Keratinocyte (primary cell): ENCODE measurements at regions not wholly inside any gene's neighbourhood (a gene's known extent, or its start where the extent isn't known, plus 50 kb on each side); places are given as distances from the start of the nearest gene placed in this dataset.

Experiments used
- EZH2 ChIP-seq: IDR thresholded peaks from one replicate; pipeline ENCODE4 v1.6.1; 2012; ENCODE audit warnings: inconsistent platforms, mild to moderate bottlenecking, low read length, moderate library complexity
- TF ChIP-seq, protein P1 (sequence below), 3 experiments: IDR thresholded peaks in 1 of 3; conservative IDR thresholded peaks in 1 of 3; optimal IDR thresholded peaks in 1 of 3; 2 replicates in 2 of 3; 3 replicates in 1 of 3; pipeline versions ENCODE3 to v1.5.1; 2011; ENCODE audit warnings: low read length in 3 of 3, mild to moderate bottlenecking in 3 of 3, moderate library complexity in 2 of 3, control low read depth in 1 of 3, inconsistent platforms in 1 of 3; ENCODE audit not compliant: insufficient read depth in 2 of 3; ENCODE audit errors: extremely low read depth in 1 of 3

DNA sequence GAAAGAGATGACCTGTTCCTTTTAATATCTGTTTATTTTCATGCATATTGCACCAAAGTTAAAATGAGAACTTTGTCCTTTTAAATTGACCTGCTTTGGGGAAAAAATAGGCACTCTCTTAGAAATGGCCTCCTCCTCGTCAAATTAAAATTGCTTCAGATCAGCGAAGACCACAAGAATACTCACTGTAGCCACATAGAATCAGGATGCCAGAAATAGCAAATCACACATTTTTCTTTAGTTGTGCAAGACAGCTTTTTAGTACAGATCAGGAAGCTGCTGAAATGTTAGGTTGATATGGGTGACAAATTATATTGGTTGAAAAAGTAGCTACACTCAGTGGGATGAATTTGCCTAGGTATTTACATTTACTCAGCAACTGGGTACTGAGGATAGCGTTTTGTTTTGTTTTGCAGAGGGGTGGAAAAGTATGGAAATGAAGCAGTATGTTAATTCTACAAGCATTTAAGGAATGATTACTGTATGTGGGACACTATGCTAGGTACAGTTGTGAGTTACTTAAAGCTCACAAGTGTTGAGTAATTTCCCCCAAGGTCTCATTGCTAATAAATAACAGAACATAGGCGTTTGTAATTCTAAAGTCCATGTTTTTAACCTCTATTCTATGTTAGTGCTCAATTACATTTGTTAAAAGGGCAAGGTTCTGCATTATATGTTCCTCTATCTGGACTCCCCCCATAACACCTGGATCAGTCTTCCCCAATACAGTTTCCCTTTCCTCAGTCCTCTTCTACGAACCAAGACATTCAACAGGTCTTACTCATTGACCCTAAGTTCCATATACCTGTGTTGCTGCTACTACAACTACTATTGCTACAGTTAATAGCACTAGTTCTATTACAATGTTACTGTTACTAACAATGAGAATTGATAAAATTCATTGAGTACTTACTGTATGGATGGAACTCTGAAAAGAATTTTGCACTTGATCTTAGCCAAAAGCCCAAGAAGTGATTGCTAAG, 99.4 kb upstream of the S1PR1 start:
- TF ChIP-seq, protein P1, sequence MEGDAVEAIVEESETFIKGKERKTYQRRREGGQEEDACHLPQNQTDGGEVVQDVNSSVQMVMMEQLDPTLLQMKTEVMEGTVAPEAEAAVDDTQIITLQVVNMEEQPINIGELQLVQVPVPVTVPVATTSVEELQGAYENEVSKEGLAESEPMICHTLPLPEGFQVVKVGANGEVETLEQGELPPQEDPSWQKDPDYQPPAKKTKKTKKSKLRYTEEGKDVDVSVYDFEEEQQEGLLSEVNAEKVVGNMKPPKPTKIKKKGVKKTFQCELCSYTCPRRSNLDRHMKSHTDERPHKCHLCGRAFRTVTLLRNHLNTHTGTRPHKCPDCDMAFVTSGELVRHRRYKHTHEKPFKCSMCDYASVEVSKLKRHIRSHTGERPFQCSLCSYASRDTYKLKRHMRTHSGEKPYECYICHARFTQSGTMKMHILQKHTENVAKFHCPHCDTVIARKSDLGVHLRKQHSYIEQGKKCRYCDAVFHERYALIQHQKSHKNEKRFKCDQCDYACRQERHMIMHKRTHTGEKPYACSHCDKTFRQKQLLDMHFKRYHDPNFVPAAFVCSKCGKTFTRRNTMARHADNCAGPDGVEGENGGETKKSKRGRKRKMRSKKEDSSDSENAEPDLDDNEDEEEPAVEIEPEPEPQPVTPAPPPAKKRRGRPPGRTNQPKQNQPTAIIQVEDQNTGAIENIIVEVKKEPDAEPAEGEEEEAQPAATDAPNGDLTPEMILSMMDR (optimal IDR thresholded peaks at IDR 0.05 in 1 of 3, IDR thresholded peaks at IDR 0.05 in 1 of 3, conservative IDR thresholded peaks at IDR 0.05 in 1 of 3; ENCODE audit: extremely low read depth in 1 of 3, insufficient read depth in 2 of 3, low read length in 3 of 3), result no peak
- no peak for TF ChIP-seq EZH2
